GM12878 (cell line): ENCODE measurements at regions not wholly inside any gene's neighbourhood (a gene's known extent, or its start where the extent isn't known, plus 50 kb on each side); places are given as distances from the start of the nearest gene placed in this dataset.

Experiments used
- ATAC-seq: fragments of 200-7000 bp; cut with Tn5 transposase; 3 replicates; pipeline ENCODE4 v1.9.1; 2020; ENCODE audit warnings: mild to moderate bottlenecking, moderate library complexity
- BruUV-seq: library from RNA; stranded (reverse); fragments of 400-500 nt; replicated peaks from 2 replicates; lab custom pipeline; 2021; lab: Mats Ljungman, UMichigan
- CTCF ChIA-PET: fragments of 300-600 bp; sonication (Branson Sonifier 250); formaldehyde crosslinking; extraction: SDS; loops from one replicate; lab custom pipeline; 2021; ENCODE audit warnings: inconsistent platforms; lab: Yijun Ruan, JAX
- POLR2A ChIA-PET: fragments of 350-600 bp; formaldehyde crosslinking; extraction: SDS; loops from one replicate; lab custom pipeline; 2021; ENCODE audit warnings: inconsistent platforms; lab: Charles Lee
- RAD21 ChIA-PET: fragments of 300-600 bp; sonication (Branson Sonifier 250); formaldehyde crosslinking; loops from one replicate; lab custom pipeline; 2023; ENCODE audit warnings: antibody characterized with exemption; ENCODE audit not compliant: unreplicated experiment; lab: Charles Lee
- SMC1A ChIA-PET: fragments of 300-600 bp; sonication (Branson Sonifier 250); formaldehyde crosslinking; loops from one replicate; lab custom pipeline; 2023; ENCODE audit not compliant: unreplicated experiment, uncharacterized antibody; lab: Charles Lee
- DNase-seq: peaks from one replicate; pipeline ENCODE4 v3.0.0-alpha.2; 2011; ENCODE audit warnings: low read depth, low spot score
- FAIRE-seq: peaks from 3 replicates; lab custom pipeline; 2011; peaks lifted over from hg19 to GRCh38; lab: Jason Lieb, UNC
- H2AFZ ChIP-seq: 2 replicates; pipeline ENCODE4 v1.6.0; 2011; ENCODE audit warnings: low read depth, low read length, control low read depth; ENCODE audit not compliant: control insufficient read depth
- H3K27ac ChIP-seq: 2 replicates; pipeline ENCODE4 v1.5.1; 2011; ENCODE audit warnings: control low read depth; ENCODE audit not compliant: control insufficient read depth, insufficient read depth
- H3K27me3 ChIP-seq, 2 experiments: replicated peaks in 1 of 2; 2 replicates each; pipeline versions ENCODE4 v1.6.0 to v1.6.1; 2011; ENCODE audit warnings: low read length in 1 of 2; ENCODE audit not compliant: control insufficient read depth in 2 of 2, insufficient read depth in 2 of 2
- H3K36me3 ChIP-seq, 2 experiments: 2 replicates each; pipeline ENCODE4 v1.5.1; 2011; ENCODE audit warnings: low read length in 1 of 2; ENCODE audit not compliant: control insufficient read depth in 2 of 2, insufficient read depth in 2 of 2
- H3K4me1 ChIP-seq: 2 replicates; pipeline ENCODE4 v1.6.1; 2011; ENCODE audit warnings: mild to moderate bottlenecking, low read length, moderate library complexity, mixed read lengths; ENCODE audit not compliant: control insufficient read depth, insufficient read depth
- H3K4me2 ChIP-seq: 2 replicates; pipeline ENCODE4 v1.6.0; 2011; ENCODE audit warnings: control low read depth; ENCODE audit not compliant: control insufficient read depth, insufficient read depth
- H3K4me3 ChIP-seq: fragments of 200-600 bp; sonication (generic); 2 replicates; pipeline ENCODE4 v1.5.1; 2016
- H3K79me2 ChIP-seq: 2 replicates; pipeline ENCODE4 v1.6.0; 2011; ENCODE audit warnings: low read length; ENCODE audit not compliant: control insufficient read depth, insufficient read depth
- H3K9ac ChIP-seq: 2 replicates; pipeline ENCODE4 v1.8.0; 2011; ENCODE audit warnings: low read length, control low read depth, mixed read lengths; ENCODE audit not compliant: control insufficient read depth, insufficient read depth
- H3K9me3 ChIP-seq: replicated peaks from 3 replicates; pipeline ENCODE4 v1.5.1; 2011; ENCODE audit warnings: mild to moderate bottlenecking, low read length; ENCODE audit not compliant: control insufficient read depth, insufficient read depth
- H4K20me1 ChIP-seq: 2 replicates; pipeline ENCODE4 v1.6.0; 2011; ENCODE audit not compliant: control insufficient read depth, insufficient read depth
- CBFB ChIP-seq: IDR thresholded peaks from 2 replicates; pipeline ENCODE4 v1.6.1; 2016; ENCODE audit warnings: antibody characterized with exemption, low read depth
- CEBPZ ChIP-seq: fragments of 150-350 bp; IDR thresholded peaks from 2 replicates; pipeline ENCODE4 v1.6.1; 2016; ENCODE audit warnings: low read depth, low read length
- E4F1 ChIP-seq: fragments of 450-650 bp; IDR thresholded peaks from 2 replicates; pipeline ENCODE4 v1.6.1; 2018; ENCODE audit warnings: borderline replicate concordance, mild to moderate bottlenecking; ENCODE audit not compliant: partially characterized antibody
- FOXK2 ChIP-seq: fragments of 450-650 bp; IDR thresholded peaks from 2 replicates; pipeline ENCODE4 v1.6.1; 2017; ENCODE audit warnings: mild to moderate bottlenecking, moderate library complexity
- IKZF2 ChIP-seq, 2 experiments: fragments of 450-650 bp; IDR thresholded peaks; 2 replicates each; pipeline ENCODE4 v1.6.1; 2017; ENCODE audit warnings: mild to moderate bottlenecking in 2 of 2, moderate library complexity in 2 of 2
- IRF4 ChIP-seq: IDR thresholded peaks from 2 replicates; pipeline ENCODE4 v1.6.1; 2011; ENCODE audit warnings: low read depth, low read length
- MEF2B ChIP-seq: fragments of 450-650 bp; IDR thresholded peaks from 2 replicates; pipeline ENCODE4 v1.6.1; 2018; ENCODE audit warnings: mild to moderate bottlenecking, moderate library complexity; ENCODE audit not compliant: partially characterized antibody, poor library complexity, severe bottlenecking
- MLLT1 ChIP-seq: fragments of 450-650 bp; IDR thresholded peaks from 2 replicates; pipeline ENCODE4 v1.6.1; 2016; ENCODE audit warnings: mild to moderate bottlenecking
- PAX5 ChIP-seq: IDR thresholded peaks from 2 replicates; pipeline ENCODE4 v1.6.1; 2011; ENCODE audit warnings: low read depth, low read length, borderline replicate concordance
- PAX8 ChIP-seq: fragments of 450-650 bp; IDR thresholded peaks from 2 replicates; pipeline ENCODE4 v1.6.1; 2017; ENCODE audit warnings: mild to moderate bottlenecking, moderate library complexity
- RELB ChIP-seq: fragments of 450-650 bp; IDR thresholded peaks from 2 replicates; pipeline ENCODE4 v1.6.1; 2017; ENCODE audit warnings: low read depth, mild to moderate bottlenecking, moderate library complexity
- SIX5 ChIP-seq: IDR thresholded peaks from 2 replicates; pipeline ENCODE4 v1.6.1; 2011; ENCODE audit warnings: mild to moderate bottlenecking, low read depth, low read length, moderate library complexity; ENCODE audit not compliant: severe bottlenecking
- SMAD1 ChIP-seq: fragments of 450-650 bp; IDR thresholded peaks from 2 replicates; pipeline ENCODE4 v1.6.1; 2018; ENCODE audit warnings: mild to moderate bottlenecking, low read depth; ENCODE audit not compliant: partially characterized antibody
- TCF12 ChIP-seq: IDR thresholded peaks from 2 replicates; pipeline ENCODE4 v1.6.1; 2011; ENCODE audit warnings: low read depth, mild to moderate bottlenecking, low read length
- TCF3 ChIP-seq: IDR thresholded peaks from 2 replicates; pipeline ENCODE4 v1.6.1; 2012; ENCODE audit warnings: low read depth, mild to moderate bottlenecking, low read length, borderline replicate concordance; ENCODE audit not compliant: insufficient read depth
- WGBS: methylation state at CpG from one replicate; pipeline ENCODE4 v1.1.6; 2016; ENCODE audit warnings: low lambda C conversion rate; ENCODE audit not compliant: insufficient replicate concordance, insufficient coverage; ENCODE audit errors: missing lambda C conversion rate; 5-methylcytosine and 5-hydroxymethylcytosine counted together
- in situ Hi-C: fragments of 300-500 bp; cut with MboI; formaldehyde crosslinking; loops from 9 replicates; pipeline ENCODE4 v1.14.3; 2018; ENCODE audit warnings: mixed read lengths
- intact Hi-C: fragments of 100-400 bp; cut with micrococcal nuclease; formaldehyde crosslinking; loops from one replicate; pipeline ENCODE4 v1.14.2; 2022; ENCODE audit not compliant: unreplicated experiment

GRCh38 chr22:22410121-22410520 is 98.4 kb downstream of the ZNF280B start:
- Histone ChIP-seq H4K20me1 (no peaks in the 10 kb centered on the region), H3K27me3 (no peaks in the 10 kb centered on the region), H3K4me1 (no peaks in the 10 kb centered on the region; the same call in 1 of the 2 replicates), H3K79me2 (no peaks in the 10 kb centered on the region), H3K4me2 (no peak overlapping the region), H3K4me3 (no peak overlapping the region), H3K36me3 (no peaks in the 10 kb centered on the region), H2AFZ (no peak overlapping the region), H3K9me3 (no peaks in the 10 kb centered on the region; the same call in 2 of the 3 replicates), H3K27ac (no peak overlapping the region), H3K9ac (no peak overlapping the region)
- ChIA-PET RAD21 (interaction anchor here (1.0 to 3.3 kb wide), 4 partner anchors 12 to 143 kb away, joined by 3 to 18 read pairs (median 7); no protein-coding TSS in a partner anchor), POLR2A (no interaction called here), SMC1A (interaction anchor here (1.1 to 2.4 kb wide), 2 partner anchors 12 to 53 kb away, joined by 5 to 6 read pairs; no protein-coding TSS in a partner anchor), CTCF (interaction anchor here (0.6 to 3.8 kb wide), 9 partner anchors 11 to 1307 kb away, joined by 3 to 33 read pairs (median 4); no protein-coding TSS in a partner anchor)
- no peak for DNase-seq
- no peak for FAIRE-seq
- intact Hi-C loops = no loop called here
- no TSS peak for BruUV-seq
- WGBS = 0% methylated on average over 5 of the region's 5 CpGs
- in situ Hi-C loops = no loop called here
- peak; percentile 96 for ATAC-seq
- TF ChIP-seq SMAD1 (no peak), TCF12 (peak; percentile 91; the same call in 1 of the 2 replicates), FOXK2 (no peak), SIX5 (no peak), RELB (0 out of 2 replicates have a peak, but pooled peaks have one; percentile 30), TCF3 (peak; percentile 69; the same call in 1 of the 2 replicates), CBFB (0 out of 2 replicates have a peak, but pooled peaks have one; percentile 23), IRF4 (0 out of 2 replicates have a peak, but pooled peaks have one; percentile 11), CEBPZ (no peak), PAX5 (peak; percentile 42; the same call in 1 of the 2 replicates), PAX8 (no peak), E4F1 (no peak), MEF2B (peak; percentile 55), MLLT1 (peak; percentile 82), IKZF2 (IDR thresholded peaks at IDR 0.05) (peak; percentile 86 to 90)
